Keratinocyte (primary cell): ENCODE measurements at regions not wholly inside any gene's neighbourhood (a gene's known extent, or its start where the extent isn't known, plus 50 kb on each side); places are given as distances from the start of the nearest gene placed in this dataset.
"Not testable (repeated sequence)": the region's sequence is repeated elsewhere in the genome, so short reads cannot be mapped to it uniquely, and the experiment has no call there.

Source experiments
- DNase-seq: peaks from one replicate; pipeline ENCODE4 v3.0.0-alpha.2; 2011; ENCODE audit warnings: low read depth, missing footprints, low spot score
- FAIRE-seq: peaks from 2 replicates; lab custom pipeline; 2011; peaks lifted over from hg19 to GRCh38; lab: Jason Lieb, UNC
- H2AFZ ChIP-seq: 2 replicates; pipeline ENCODE4 v1.6.0; 2012; ENCODE audit warnings: low read length, control low read depth, inconsistent platforms; ENCODE audit not compliant: control insufficient read depth
- H3K27ac ChIP-seq: 2 replicates; pipeline ENCODE4 v1.5.1; 2011; ENCODE audit warnings: low read length; ENCODE audit not compliant: control insufficient read depth, insufficient read depth
- H3K27me3 ChIP-seq: 3 replicates; pipeline ENCODE4 v1.6.0; 2011; ENCODE audit warnings: low read length; ENCODE audit not compliant: control insufficient read depth, insufficient read depth; ENCODE audit errors: extremely low read depth
- H3K36me3 ChIP-seq, 2 experiments: 2 replicates in 1 of 2; 3 replicates in 1 of 2; pipeline ENCODE4 v1.5.1; 2011; ENCODE audit warnings: low read length in 2 of 2, mild to moderate bottlenecking in 1 of 2; ENCODE audit not compliant: control insufficient read depth in 2 of 2, insufficient read depth in 2 of 2; ENCODE audit errors: extremely low read depth in 1 of 2
- H3K4me1 ChIP-seq: 3 replicates; pipeline ENCODE4 v1.5.1; 2011; ENCODE audit warnings: low read length; ENCODE audit not compliant: control insufficient read depth, insufficient read depth; ENCODE audit errors: extremely low read depth
- H3K4me2 ChIP-seq: 3 replicates; pipeline ENCODE4 v1.6.0; 2011; ENCODE audit warnings: low read depth, low read length; ENCODE audit not compliant: control insufficient read depth, insufficient read depth; ENCODE audit errors: extremely low read depth
- H3K4me3 ChIP-seq, 3 experiments: fragments of 200-600 bp in 1 of 3; sonication (generic) in 1 of 3; 2 replicates in 2 of 3; 3 replicates in 1 of 3; pipeline ENCODE4 v1.5.1; 2011 to 2016; ENCODE audit warnings: low read length in 3 of 3, mild to moderate bottlenecking in 3 of 3, control low read depth in 2 of 3, inconsistent platforms in 1 of 3, low read depth in 1 of 3, mixed read lengths in 1 of 3, mixed run types in 1 of 3, moderate library complexity in 1 of 3; ENCODE audit not compliant: control insufficient read depth in 2 of 3, insufficient read depth in 2 of 3; ENCODE audit errors: extremely low read depth in 1 of 3
- H3K79me2 ChIP-seq: 2 replicates; pipeline ENCODE4 v1.6.0; 2012; ENCODE audit warnings: low read length; ENCODE audit not compliant: control insufficient read depth, insufficient read depth
- H3K9ac ChIP-seq: 3 replicates; pipeline ENCODE4 v1.6.0; 2011; ENCODE audit warnings: low read length; ENCODE audit not compliant: control insufficient read depth, insufficient read depth; ENCODE audit errors: extremely low read depth
- H3K9me1 ChIP-seq: 3 replicates; pipeline ENCODE4 v1.6.0; 2011; ENCODE audit warnings: low read length; ENCODE audit not compliant: control insufficient read depth, insufficient read depth; ENCODE audit errors: extremely low read depth
- H3K9me3 ChIP-seq: 2 replicates; pipeline ENCODE4 v1.5.1; 2012; ENCODE audit warnings: low read depth, low read length; ENCODE audit not compliant: control insufficient read depth
- H4K20me1 ChIP-seq: 3 replicates; pipeline ENCODE4 v1.6.0; 2011; ENCODE audit warnings: low read length; ENCODE audit not compliant: control insufficient read depth, insufficient read depth; ENCODE audit errors: extremely low read depth
- EZH2 ChIP-seq: IDR thresholded peaks from one replicate; pipeline ENCODE4 v1.6.1; 2012; ENCODE audit warnings: inconsistent platforms, mild to moderate bottlenecking, low read length, moderate library complexity
- dilution Hi-C: fragments of 300-500 bp; cut with MboI; formaldehyde crosslinking; loops from one replicate; pipeline ENCODE4 v1.7.0; 2020; ENCODE audit warnings: low sequenced_read_pairs; ENCODE audit not compliant: extremely low pct_ligation_motif_present
- TF ChIP-seq, protein P1 (sequence below), 3 experiments: IDR thresholded peaks in 1 of 3; conservative IDR thresholded peaks in 1 of 3; optimal IDR thresholded peaks in 1 of 3; 2 replicates in 2 of 3; 3 replicates in 1 of 3; pipeline versions ENCODE3 to v1.5.1; 2011; ENCODE audit warnings: low read length in 3 of 3, mild to moderate bottlenecking in 3 of 3, moderate library complexity in 2 of 3, control low read depth in 1 of 3, inconsistent platforms in 1 of 3; ENCODE audit not compliant: insufficient read depth in 2 of 3; ENCODE audit errors: extremely low read depth in 1 of 3

DNA sequence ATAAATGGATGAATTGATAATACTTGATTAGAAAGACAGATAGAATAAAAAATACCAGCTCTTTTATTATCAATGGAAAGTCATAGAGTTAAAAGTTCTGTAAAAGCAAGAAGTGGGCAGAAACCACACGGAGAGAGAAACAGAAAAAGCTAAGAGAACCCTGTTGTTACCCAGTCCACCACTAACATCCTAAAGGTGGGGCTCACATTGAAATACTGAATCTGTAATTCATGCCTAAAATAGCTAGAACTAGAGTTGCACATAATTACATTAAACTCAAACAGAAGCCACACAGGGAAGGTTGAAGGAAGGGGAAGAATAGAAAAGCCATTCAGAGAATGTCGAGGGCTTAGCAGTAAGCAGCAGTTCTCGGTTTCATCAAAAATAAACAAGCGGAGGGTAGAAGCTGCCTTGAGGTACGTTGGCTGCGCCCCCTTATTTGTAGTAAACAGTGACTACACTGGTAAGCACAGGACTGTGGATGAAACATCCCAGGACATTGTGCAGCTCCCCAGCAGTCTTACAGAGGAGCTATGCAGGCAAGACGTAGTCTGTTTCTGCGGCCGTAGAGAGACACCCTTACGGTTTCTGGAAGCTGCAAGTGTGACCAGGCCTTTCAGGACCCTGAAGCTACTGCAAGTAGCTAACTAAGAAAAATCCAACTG, 1247.0 kb upstream of the GYPC start:
- Histone ChIP-seq H3K36me3 (no peaks in the 10 kb centered on the region), H3K27ac (no peak overlapping the region), H3K4me2 (no peak overlapping the region), H3K9me1 (no peaks in the 10 kb centered on the region), H3K27me3 (no peaks in the 10 kb centered on the region), H3K9ac (no peak overlapping the region), H2AFZ (no peak overlapping the region), H3K4me3 (no peak overlapping the region), H4K20me1 (no peaks in the 10 kb centered on the region), H3K4me1 (no peaks in the 10 kb centered on the region), H3K9me3 (no peaks in the 10 kb centered on the region), H3K79me2 (no peaks in the 10 kb centered on the region)
- TF ChIP-seq, protein P1, sequence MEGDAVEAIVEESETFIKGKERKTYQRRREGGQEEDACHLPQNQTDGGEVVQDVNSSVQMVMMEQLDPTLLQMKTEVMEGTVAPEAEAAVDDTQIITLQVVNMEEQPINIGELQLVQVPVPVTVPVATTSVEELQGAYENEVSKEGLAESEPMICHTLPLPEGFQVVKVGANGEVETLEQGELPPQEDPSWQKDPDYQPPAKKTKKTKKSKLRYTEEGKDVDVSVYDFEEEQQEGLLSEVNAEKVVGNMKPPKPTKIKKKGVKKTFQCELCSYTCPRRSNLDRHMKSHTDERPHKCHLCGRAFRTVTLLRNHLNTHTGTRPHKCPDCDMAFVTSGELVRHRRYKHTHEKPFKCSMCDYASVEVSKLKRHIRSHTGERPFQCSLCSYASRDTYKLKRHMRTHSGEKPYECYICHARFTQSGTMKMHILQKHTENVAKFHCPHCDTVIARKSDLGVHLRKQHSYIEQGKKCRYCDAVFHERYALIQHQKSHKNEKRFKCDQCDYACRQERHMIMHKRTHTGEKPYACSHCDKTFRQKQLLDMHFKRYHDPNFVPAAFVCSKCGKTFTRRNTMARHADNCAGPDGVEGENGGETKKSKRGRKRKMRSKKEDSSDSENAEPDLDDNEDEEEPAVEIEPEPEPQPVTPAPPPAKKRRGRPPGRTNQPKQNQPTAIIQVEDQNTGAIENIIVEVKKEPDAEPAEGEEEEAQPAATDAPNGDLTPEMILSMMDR (optimal IDR thresholded peaks at IDR 0.05 in 1 of 3, IDR thresholded peaks at IDR 0.05 in 1 of 3, conservative IDR thresholded peaks at IDR 0.05 in 1 of 3; ENCODE audit: extremely low read depth in 1 of 3, insufficient read depth in 2 of 3, low read length in 3 of 3): no peak
- TF ChIP-seq EZH2: no peak
- DNase-seq (no peak), FAIRE-seq (no peak)
- dilution Hi-C loops: no loop called here

- Histone ChIP-seq H3K27ac (no peak overlapping the region), H3K27me3 (no peaks in the 10 kb centered on the region), H3K9ac (no peak overlapping the region), H3K79me2 (no peaks in the 10 kb centered on the region), H2AFZ (no peak overlapping the region), H3K36me3 (no peaks in the 10 kb centered on the region), H3K4me2 (no peak overlapping the region), H4K20me1 (no peaks in the 10 kb centered on the region), H3K4me3 (no peak overlapping the region), H3K9me1 (no peaks in the 10 kb centered on the region), H3K9me3 (no peaks in the 10 kb centered on the region), H3K4me1 (no peaks in the 10 kb centered on the region)
- dilution Hi-C loops: no loop called here
- no peak for FAIRE-seq
- TF ChIP-seq, protein P1 (optimal IDR thresholded peaks at IDR 0.05 in 1 of 3, IDR thresholded peaks at IDR 0.05 in 1 of 3, conservative IDR thresholded peaks at IDR 0.05 in 1 of 3; ENCODE audit: extremely low read depth in 1 of 3, insufficient read depth in 2 of 3, low read length in 3 of 3): no peak
- no peak for TF ChIP-seq EZH2
- no peak for DNase-seq
These were observed 1237.5 kb upstream of the GYPC start for GRCh38 chr2:125418483-125418882.

DNA sequence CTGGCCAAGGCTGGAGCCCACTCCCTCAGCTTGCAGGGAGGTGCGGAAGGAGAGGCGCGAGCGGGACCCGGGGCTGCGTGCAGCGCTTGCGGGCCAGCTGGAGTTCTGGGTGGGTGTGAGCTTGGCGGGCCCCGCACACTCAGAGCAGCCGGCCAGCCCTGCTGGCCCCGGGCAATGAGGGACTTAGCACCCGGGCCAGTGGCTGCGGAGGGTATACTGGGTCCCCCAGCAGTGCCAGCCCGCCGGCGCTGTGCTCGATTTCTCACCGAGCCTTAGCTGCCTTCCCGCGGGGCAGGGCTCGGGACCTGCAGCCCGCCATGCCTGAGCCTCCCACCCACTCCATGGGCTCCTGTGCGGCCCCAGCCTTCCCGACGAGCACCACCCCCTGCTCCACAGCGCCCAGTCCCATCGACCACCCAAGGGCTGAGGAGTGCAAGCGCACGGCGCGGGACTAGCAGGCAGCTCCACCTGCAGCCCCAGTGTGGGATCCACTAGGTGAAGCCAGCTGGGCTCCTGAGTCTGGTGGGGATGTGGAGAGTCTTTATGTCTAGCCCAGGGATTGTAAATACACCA, 1233.7 kb upstream of the GYPC start:
- DNase-seq, FAIRE-seq, H3K27ac ChIP-seq, H2AFZ ChIP-seq, H3K4me1 ChIP-seq, H3K79me2 ChIP-seq, H3K9me3 ChIP-seq, H4K20me1 ChIP-seq, dilution Hi-C loops, H3K36me3 ChIP-seq, H3K4me3 ChIP-seq, H3K27me3 ChIP-seq, H3K9me1 ChIP-seq, H3K4me2 ChIP-seq, H3K9ac ChIP-seq: not testable (repeated sequence)
